ENCODE measurements at regions not wholly inside any gene's neighbourhood (a gene's known extent, or its start where the extent isn't known, plus 50 kb on each side); places are given as distances from the start of the nearest gene placed in this dataset.

DNA sequence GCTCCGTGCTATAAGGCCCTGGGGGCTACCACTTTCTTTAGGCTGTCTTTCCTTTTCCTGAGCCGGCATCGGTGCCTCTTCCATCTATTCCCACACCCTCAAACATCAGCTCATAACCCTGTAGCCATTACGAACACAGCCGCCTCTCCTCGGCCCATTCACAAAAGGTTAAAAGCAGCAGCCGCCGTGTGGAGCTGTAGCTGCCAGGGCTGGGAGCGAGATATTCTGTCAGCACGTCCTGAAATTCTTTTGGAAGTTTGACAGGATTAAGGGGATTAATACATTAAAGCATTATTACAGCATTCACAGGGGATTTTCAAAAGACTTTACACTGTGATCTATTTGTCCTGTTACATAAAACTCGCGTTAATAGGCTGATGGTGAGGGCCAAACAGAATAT, 428.2 kb downstream of the CDK5RAP2 start:
- TF ChIP-seq, protein P1, sequence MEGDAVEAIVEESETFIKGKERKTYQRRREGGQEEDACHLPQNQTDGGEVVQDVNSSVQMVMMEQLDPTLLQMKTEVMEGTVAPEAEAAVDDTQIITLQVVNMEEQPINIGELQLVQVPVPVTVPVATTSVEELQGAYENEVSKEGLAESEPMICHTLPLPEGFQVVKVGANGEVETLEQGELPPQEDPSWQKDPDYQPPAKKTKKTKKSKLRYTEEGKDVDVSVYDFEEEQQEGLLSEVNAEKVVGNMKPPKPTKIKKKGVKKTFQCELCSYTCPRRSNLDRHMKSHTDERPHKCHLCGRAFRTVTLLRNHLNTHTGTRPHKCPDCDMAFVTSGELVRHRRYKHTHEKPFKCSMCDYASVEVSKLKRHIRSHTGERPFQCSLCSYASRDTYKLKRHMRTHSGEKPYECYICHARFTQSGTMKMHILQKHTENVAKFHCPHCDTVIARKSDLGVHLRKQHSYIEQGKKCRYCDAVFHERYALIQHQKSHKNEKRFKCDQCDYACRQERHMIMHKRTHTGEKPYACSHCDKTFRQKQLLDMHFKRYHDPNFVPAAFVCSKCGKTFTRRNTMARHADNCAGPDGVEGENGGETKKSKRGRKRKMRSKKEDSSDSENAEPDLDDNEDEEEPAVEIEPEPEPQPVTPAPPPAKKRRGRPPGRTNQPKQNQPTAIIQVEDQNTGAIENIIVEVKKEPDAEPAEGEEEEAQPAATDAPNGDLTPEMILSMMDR (IDR thresholded peaks at IDR 0.05; ENCODE audit: control extremely low read depth, extremely low read depth, low read depth, missing control alignments): no peak
- no peak for DNase-seq (ENCODE audit: extremely low spot score)
- CTCF ChIA-PET: no interaction called here
- POLR2A ChIA-PET: no interaction called here

GRCh38 chr9:120151149-120151548, 428.8 kb downstream of the CDK5RAP2 start:
- DNase-seq (ENCODE audit: extremely low spot score): no peak
- TF ChIP-seq, protein P1 (IDR thresholded peaks at IDR 0.05; ENCODE audit: control extremely low read depth, extremely low read depth, low read depth, missing control alignments): no peak
- ChIA-PET CTCF (no interaction called here), POLR2A (no interaction called here)

- ChIA-PET POLR2A (no interaction called here), CTCF (no interaction called here)
- TF ChIP-seq, protein P1 (IDR thresholded peaks at IDR 0.05; ENCODE audit: control extremely low read depth, extremely low read depth, low read depth, missing control alignments): no peak
- DNase-seq (ENCODE audit: extremely low spot score): no peak
Measured at GRCh38 chr9:120138955-120139354, 441.0 kb downstream of the CDK5RAP2 start.

- CTCF ChIA-PET: interaction anchor here (0.9 kb wide), 1 partner anchor 16 kb away, joined by 3 read pairs; no protein-coding TSS in a partner anchor
- no peak for DNase-seq (ENCODE audit: extremely low spot score)
- TF ChIP-seq, protein P1 (IDR thresholded peaks at IDR 0.05; ENCODE audit: control extremely low read depth, extremely low read depth, low read depth, missing control alignments): no peak
- POLR2A ChIA-PET: no interaction called here
Measured at GRCh38 chr9:120137186-120137840, 442.7 kb downstream of the CDK5RAP2 start.

GRCh38 chr9:120136696-120137095, 443.3 kb downstream of the CDK5RAP2 start:
- ChIA-PET CTCF (no interaction called here), POLR2A (no interaction called here)
- TF ChIP-seq, protein P1 (IDR thresholded peaks at IDR 0.05; ENCODE audit: control extremely low read depth, extremely low read depth, low read depth, missing control alignments): no peak
- DNase-seq (ENCODE audit: extremely low spot score): no peak

- no peak for DNase-seq (ENCODE audit: extremely low spot score)
- TF ChIP-seq, protein P1 (IDR thresholded peaks at IDR 0.05; ENCODE audit: control extremely low read depth, extremely low read depth, low read depth, missing control alignments): no peak
- ChIA-PET CTCF (no interaction called here), POLR2A (no interaction called here)
Measured at GRCh38 chr9:120117081-120117480, 462.9 kb downstream of the CDK5RAP2 start.
